CD4-positive, alpha-beta T cell treated with Interleukin-15 for 1 hour (primary cell): ENCODE measurements at regions not wholly inside any gene's neighbourhood (a gene's known extent, or its start where the extent isn't known, plus 50 kb on each side); places are given as distances from the start of the nearest gene placed in this dataset.

Experiments
- DNase-seq: peaks from one replicate; pipeline ENCODE4 v3.0.0-alpha.2; 2020

DNA sequence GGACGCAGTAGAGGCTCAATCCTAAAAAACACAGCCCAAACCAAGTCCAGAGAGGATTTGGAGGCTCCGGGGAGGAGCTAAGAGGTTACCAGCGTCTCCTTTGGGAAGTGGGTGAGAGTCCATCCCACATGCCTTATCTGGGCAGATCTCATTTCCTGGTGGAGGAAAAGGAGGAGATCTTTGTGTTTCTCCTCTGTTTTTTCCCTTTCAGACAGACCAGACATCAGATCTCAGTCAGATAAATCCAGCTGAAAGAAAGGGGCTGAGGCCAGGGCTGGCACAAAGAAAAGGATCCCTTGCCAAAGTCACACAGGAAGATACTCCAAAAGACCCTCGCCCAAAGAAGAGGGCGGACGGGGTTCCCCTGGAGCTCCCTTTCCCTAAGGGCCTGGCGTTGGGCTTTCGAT lies 58.3 kb upstream of the COMTD1 start:
- DNase-seq: no peak

DNA sequence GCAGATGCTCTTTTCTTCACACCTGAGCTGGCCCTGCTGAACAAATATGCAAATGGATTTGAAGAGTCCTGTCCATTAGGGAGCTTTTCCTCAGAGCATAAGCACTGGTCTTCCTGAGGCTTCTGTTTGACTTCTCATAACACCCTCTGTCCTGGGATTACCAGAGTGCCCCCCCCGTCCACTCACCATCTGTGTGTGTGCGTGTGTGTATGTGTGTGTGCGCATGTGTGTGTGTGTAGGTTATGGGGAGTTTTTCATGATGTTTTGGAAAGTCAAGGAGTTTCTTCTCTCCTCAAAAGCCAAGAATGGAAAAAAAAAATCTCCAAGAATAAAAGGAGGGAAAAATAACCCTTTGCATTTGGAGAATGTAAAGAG lies 57.7 kb upstream of the COMTD1 start:
- DNase-seq: no peak

GRCh38 chr10:75292794-75293445 lies 57.2 kb upstream of the COMTD1 start:
- no peak for DNase-seq

- no peak for DNase-seq
Observed at GRCh38 chr10:75291805-75292204, 56.0 kb upstream of the COMTD1 start.

DNA sequence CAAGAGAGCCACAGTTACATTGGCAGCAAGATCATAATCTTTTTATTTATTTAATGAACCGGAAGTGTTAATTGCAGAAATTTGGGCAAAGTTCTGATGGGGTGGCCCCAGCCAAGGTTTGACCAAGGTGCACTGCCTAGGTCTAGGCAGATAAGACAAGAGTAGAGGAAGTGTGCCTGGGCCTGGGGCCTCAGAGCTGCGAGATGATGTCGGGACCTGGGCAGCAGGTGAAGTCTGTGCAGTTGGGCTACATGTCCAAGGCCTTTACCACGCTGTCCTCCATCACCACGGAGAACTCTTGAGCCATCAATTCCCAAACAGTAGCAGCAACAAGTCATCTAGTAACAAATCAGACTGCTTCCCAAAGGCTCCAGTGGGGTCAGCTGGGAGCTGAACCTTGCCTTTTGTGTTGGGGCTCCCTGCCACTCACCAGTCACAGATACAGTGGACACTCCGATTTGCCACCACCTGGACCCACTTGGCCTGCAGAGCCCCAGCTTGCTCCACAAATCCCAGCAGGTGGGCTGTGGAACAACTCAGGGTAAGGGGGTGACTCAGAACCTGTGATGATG lies 52.5 kb upstream of the COMTD1 start:
- no peak for DNase-seq

DNA sequence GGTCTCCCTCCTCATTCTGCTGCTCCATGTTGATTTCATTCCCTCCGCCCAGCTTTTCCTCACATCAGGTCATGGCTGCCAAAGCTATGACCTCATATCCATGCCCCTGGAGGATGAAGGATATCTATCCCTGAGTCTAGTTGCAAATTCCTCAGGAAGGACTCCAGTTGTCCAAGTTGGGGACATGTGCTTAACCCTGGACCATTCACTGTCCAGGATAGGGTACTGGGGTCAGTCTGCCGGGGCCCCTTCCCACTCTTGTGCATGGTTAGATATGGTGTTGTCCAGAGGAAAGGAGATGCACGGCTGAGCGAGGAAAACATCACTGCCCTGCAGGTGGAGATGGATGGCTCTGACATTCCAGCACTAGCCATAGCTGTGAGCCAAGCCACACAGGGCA lies 51.9 kb upstream of the COMTD1 start:
- no peak for DNase-seq

- DNase-seq: no peak
Observed at GRCh38 chr10:75286901-75287300, 51.1 kb upstream of the COMTD1 start.
